RWPE1 (cell line): ENCODE measurements at regions not wholly inside any gene's neighbourhood (a gene's known extent, or its start where the extent isn't known, plus 50 kb on each side); places are given as distances from the start of the nearest gene placed in this dataset.
A peak's percentile ranks its signal among the peaks of the same experiment; 100 is the strongest.

ENCODE experiments used
- CTCF ChIA-PET: fragments of 350-600 bp; sonication (Branson Sonifier 250); formaldehyde crosslinking; extraction: SDS; loops from one replicate; lab custom pipeline; 2021; lab: Yijun Ruan, JAX
- POLR2A ChIA-PET: fragments of 400-600 bp; formaldehyde crosslinking; extraction: SDS; loops from one replicate; lab custom pipeline; 2020; ENCODE audit warnings: antibody characterized with exemption; ENCODE audit not compliant: low non-redundant PET; lab: Yijun Ruan, JAX
- DNase-seq: peaks from one replicate; pipeline ENCODE4 v3.0.0; 2012; ENCODE audit warnings: low spot score
- H3K27ac ChIP-seq: fragments of 450-650 bp; 2 replicates; pipeline ENCODE4 v1.5.1; 2017
- TF ChIP-seq, protein P1 (sequence below): fragments of 450-650 bp; conservative IDR thresholded peaks from 2 replicates; pipeline ENCODE4 v1.5.1; 2017; ENCODE audit warnings: low read depth, mild to moderate bottlenecking

DNA sequence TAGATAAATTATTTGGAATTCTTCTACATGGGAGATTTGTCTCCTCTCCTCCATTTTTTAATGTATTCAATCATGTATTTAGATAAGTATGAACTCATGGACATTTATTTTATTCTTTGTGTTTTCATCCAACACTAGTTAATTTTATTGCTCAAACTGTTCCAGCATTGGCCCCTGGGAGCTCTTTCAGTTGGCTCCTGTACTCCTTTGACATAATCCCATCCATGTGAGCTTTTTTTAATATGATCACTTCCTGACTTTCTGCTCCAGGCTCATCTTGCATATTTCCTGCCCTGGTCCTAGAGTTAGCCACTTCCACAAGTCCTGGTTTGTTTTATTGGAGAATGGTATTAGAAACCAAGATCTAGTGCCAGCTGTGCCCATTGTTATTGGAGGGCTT lies 419.0 kb upstream of the CDH11 start:
- no peak overlapping the region for H3K27ac ChIP-seq
- ChIA-PET POLR2A (no interaction called here), CTCF (no interaction called here)
- TF ChIP-seq, protein P1, sequence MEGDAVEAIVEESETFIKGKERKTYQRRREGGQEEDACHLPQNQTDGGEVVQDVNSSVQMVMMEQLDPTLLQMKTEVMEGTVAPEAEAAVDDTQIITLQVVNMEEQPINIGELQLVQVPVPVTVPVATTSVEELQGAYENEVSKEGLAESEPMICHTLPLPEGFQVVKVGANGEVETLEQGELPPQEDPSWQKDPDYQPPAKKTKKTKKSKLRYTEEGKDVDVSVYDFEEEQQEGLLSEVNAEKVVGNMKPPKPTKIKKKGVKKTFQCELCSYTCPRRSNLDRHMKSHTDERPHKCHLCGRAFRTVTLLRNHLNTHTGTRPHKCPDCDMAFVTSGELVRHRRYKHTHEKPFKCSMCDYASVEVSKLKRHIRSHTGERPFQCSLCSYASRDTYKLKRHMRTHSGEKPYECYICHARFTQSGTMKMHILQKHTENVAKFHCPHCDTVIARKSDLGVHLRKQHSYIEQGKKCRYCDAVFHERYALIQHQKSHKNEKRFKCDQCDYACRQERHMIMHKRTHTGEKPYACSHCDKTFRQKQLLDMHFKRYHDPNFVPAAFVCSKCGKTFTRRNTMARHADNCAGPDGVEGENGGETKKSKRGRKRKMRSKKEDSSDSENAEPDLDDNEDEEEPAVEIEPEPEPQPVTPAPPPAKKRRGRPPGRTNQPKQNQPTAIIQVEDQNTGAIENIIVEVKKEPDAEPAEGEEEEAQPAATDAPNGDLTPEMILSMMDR: no peak
- no peak for DNase-seq

DNA sequence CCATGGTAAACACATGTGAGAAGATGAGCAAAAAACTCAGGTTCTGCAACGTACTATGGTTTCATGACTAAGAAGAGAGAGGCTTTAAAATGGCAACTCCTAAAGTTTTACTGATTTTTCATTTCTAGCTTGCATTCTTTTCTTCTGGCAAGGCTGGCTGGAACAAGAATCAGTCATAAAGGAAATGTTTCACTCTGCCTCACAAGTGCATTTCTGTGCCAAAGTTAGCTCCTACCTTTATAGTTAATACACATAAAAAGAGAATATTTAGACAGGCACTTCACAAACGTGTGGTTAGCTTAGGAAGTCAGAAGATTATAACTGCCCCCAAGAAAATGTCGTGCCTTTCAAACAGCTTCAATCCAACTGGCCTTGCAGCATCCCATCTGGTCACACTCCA lies 417.1 kb upstream of the CDH11 start:
- ChIA-PET POLR2A (no interaction called here), CTCF (interaction anchor here (0.7 kb wide), 1 partner anchor 8 kb away, joined by 3 read pairs; no protein-coding TSS in a partner anchor)
- no peak for DNase-seq
- TF ChIP-seq, protein P1: no peak
- no peak overlapping the region for H3K27ac ChIP-seq

DNA sequence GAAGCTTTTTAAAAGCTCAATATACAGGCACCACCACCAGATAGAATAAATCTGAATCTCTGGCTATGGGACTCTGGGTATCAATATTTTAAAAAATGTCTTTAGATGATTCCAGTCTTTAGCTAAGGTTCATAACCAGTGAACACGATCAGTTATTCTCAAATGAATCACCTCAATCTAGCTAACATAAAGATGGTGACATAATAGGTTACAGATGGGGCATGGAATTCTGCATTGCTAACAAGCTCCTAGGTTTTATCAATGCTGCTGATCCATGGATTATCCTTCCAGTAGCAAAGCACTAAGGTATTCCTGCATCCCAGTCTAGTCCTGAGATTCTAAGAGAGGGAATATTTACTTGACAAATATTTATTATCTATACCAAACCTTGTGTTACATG lies 415.5 kb upstream of the CDH11 start:
- ChIA-PET CTCF (no interaction called here), POLR2A (no interaction called here)
- TF ChIP-seq, protein P1: no peak
- no peak for DNase-seq
- H3K27ac ChIP-seq: no peak overlapping the region

DNA sequence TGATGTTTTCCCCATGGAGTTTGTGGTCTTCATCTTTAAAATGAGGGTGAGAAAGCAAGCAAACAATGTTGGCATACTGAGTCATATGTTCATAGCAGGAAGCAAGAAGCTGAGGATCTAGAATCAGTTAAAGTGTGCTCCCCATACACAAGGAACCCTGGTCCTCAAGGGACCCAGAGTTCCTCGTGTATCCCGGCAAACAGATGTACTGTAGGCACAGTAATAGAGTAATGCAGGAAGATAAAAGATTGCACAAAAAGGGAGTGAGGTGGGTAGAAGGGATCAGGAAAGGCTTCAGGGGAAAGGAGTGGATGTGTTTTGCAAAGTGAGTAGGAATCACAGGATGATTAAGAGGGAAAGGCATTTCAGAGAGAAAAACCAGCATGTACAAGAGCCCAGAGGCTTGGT lies 412.3 kb upstream of the CDH11 start:
- POLR2A ChIA-PET: no interaction called here
- DNase-seq: peak; percentile 21
- TF ChIP-seq, protein P1: no peak
- CTCF ChIA-PET: interaction anchor here (0.6 to 0.7 kb wide), 2 partner anchors 697 to 746 kb away, joined by 3 read pairs; no protein-coding TSS in a partner anchor
- H3K27ac ChIP-seq: no peak overlapping the region

DNA sequence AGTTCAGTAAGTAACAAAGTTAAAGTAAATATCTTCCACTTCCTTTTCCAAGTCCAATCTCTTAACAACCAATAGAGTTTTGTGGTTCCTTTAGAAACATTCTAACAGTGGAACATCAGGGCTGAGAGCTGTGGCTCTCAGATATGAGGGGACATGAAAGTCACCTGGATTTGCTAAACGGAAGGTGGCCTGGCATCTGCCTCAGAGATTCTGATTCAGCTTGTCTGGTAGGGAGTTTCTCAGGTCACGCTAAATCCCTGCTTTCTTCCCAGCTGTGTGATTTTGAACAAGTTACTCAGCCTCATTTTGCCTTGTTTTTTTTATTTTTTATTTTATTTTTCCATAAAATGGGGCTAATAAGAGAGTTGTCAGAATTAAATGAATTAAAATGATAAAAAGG lies 411.0 kb upstream of the CDH11 start:
- DNase-seq: no peak
- POLR2A ChIA-PET: no interaction called here
- TF ChIP-seq, protein P1: no peak
- H3K27ac ChIP-seq: no peak overlapping the region
- CTCF ChIA-PET: no interaction called here

DNA sequence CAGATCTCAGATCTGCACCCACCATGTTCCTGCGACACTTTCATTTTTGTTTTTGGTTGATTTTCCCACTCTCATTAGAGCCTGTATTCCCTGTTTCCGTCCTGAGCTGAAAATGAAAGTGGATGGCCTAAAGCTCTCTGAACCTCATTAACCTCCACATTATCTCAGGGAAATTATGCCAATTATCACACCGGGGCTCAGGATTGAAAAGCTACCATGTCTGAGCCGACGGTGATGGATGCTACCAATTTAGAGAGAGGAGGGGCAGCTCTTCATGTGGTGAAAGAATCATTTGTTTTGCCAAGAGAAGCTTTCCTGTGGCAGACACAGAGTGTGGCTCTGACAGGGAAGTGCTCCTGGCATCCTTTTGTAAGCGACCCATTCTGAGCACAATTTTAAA lies 410.4 kb upstream of the CDH11 start:
- no peak overlapping the region for H3K27ac ChIP-seq
- CTCF ChIA-PET: no interaction called here
- POLR2A ChIA-PET: no interaction called here
- no peak for DNase-seq
- TF ChIP-seq, protein P1: no peak

DNA sequence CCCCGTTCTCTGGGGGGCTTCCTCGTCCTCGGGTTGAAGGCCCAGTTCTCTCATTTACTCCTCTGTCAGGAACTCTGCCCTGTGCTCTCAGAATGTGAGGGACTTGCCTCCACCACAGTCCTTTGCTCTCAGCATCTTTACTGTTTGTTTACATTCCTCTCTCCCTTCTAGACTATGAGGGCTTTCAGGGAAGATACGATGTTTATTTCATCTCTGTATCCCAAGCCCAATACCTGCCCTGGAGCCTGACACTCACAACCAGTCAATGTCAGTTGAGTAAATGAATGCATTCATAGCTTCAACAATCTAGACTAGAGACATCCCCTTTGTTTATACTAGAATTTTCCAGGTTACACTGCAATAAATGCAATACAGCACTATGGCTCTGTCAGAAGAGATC lies 409.6 kb upstream of the CDH11 start:
- CTCF ChIA-PET: no interaction called here
- POLR2A ChIA-PET: no interaction called here
- no peak for DNase-seq
- TF ChIP-seq, protein P1: no peak
- H3K27ac ChIP-seq: no peak overlapping the region
